Lower leg skin (tissue), 3 donors: ENCODE measurements at regions not wholly inside any gene's neighbourhood (a gene's known extent, or its start where the extent isn't known, plus 50 kb on each side); places are given as distances from the start of the nearest gene placed in this dataset.

Experiments used
- POLR2A ChIP-seq, 2 donors: fragments of 450-650 bp; IDR thresholded peaks; one replicate each; pipeline ENCODE4 v1.6.1; 2016 to 2017; ENCODE audit warnings: antibody characterized with exemption in 2 of 2, mild to moderate bottlenecking in 1 of 2, moderate library complexity in 1 of 2
- TF ChIP-seq, protein P1 (sequence below), 3 donors: fragments of 450-650 bp; IDR thresholded peaks; one replicate each; pipeline ENCODE4 v1.5.1; 2016; ENCODE audit warnings: antibody characterized with exemption in 3 of 3, mild to moderate bottlenecking in 3 of 3, moderate library complexity in 2 of 3

DNA sequence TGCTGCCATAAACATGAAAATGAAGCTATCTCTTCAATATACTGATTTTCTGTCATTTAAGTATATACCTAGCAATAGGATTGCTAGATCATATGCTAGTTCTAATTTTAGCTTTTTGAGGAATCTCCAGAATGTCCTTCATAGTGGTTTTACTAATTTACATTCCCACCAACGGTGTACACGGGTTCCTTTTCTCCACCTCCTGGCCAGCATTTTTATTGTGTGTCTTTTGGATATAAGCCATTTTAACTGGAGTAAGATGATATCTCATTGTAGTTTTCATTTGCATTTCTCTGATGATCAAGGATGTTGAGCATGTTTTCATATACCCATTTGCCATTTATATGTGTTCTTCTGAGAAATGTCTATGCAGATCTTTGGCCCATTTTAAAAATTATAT, 446.5 kb downstream of the GABRG2 start:
- TF ChIP-seq, protein P1, sequence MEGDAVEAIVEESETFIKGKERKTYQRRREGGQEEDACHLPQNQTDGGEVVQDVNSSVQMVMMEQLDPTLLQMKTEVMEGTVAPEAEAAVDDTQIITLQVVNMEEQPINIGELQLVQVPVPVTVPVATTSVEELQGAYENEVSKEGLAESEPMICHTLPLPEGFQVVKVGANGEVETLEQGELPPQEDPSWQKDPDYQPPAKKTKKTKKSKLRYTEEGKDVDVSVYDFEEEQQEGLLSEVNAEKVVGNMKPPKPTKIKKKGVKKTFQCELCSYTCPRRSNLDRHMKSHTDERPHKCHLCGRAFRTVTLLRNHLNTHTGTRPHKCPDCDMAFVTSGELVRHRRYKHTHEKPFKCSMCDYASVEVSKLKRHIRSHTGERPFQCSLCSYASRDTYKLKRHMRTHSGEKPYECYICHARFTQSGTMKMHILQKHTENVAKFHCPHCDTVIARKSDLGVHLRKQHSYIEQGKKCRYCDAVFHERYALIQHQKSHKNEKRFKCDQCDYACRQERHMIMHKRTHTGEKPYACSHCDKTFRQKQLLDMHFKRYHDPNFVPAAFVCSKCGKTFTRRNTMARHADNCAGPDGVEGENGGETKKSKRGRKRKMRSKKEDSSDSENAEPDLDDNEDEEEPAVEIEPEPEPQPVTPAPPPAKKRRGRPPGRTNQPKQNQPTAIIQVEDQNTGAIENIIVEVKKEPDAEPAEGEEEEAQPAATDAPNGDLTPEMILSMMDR (IDR thresholded peaks at IDR 0.05): no peak
- TF ChIP-seq POLR2A (IDR thresholded peaks at IDR 0.05): no peak
